ENCODE measurements at regions not wholly inside any gene's neighbourhood (a gene's known extent, or its start where the extent isn't known, plus 50 kb on each side); places are given as distances from the start of the nearest gene placed in this dataset.

DNA sequence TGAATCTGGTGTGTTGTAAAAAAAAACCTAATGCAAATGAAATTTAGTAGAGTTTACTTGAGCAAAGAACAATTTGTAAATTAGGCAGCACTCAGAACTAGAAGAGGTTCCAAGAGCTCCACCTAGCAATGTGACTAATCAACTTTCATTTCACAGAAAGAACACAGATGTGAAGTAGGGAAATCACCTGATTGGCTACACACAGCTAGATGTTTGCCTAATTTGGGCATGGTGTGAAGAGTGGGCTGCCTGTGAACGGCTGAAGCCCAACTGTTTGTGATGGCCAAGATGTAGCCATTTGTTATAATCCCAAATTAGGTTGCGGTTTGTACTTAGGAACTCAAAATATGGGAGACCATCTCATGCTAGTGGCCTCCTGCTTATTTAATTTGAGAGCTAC is 724.4 kb upstream of the SLITRK5 start:
- no peak for DNase-seq (ENCODE audit: low spot score)

DNA sequence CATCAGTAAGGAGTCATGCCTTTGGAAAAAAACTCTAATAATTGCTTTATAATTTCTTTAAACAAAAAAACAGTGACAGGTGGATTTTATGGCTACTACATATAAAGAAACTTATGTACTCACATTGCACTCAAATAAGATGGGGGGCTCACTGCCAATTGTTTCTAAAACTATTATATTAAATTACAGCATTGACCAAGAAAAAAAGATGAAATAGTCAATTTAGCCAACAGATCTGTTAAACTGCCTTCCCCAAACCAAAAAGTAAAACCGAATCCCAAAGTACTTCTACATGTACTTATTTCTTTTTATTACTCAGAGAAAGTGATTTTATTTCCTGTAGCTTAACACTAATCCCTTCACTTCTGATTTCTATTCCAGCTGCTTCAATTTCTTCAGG is 716.8 kb upstream of the SLITRK5 start:
- ATAC-seq (no peak), FAIRE-seq (no peak), DNase-seq (ENCODE audit: low spot score) (no peak)
- in situ Hi-C loops (cut with HindIII; ENCODE audit: extremely low pct_ligation_motif_present, low pct_unique_long_range_greater_than_20kb), result no loop called here
- Histone ChIP-seq H3K4me1 (ENCODE audit: insufficient read depth, low read length) (no peaks in the 10 kb centered on the region), H3K4me3 (replicated peaks in 1 of 3; ENCODE audit: insufficient read depth in 1 of 3, low read depth in 2 of 3, low read length in 3 of 3) (no peak overlapping the region), H2AFZ (ENCODE audit: low read length) (no peak overlapping the region), H3K36me3 (replicated peaks in 1 of 2; ENCODE audit: control insufficient read depth in 1 of 2, insufficient read depth in 2 of 2, low read length in 2 of 2) (no peaks in the 10 kb centered on the region), H3K9me3 (ENCODE audit: low read length) (no peaks in the 10 kb centered on the region), H3K4me2 (ENCODE audit: low read depth, low read length) (no peak overlapping the region), H3K79me2 (ENCODE audit: insufficient read depth, low read length) (no peaks in the 10 kb centered on the region), H3K27me3 (ENCODE audit: control insufficient read depth in 1 of 2, insufficient read depth in 2 of 2, low read length in 2 of 2) (no peaks in the 10 kb centered on the region), H3K9ac (ENCODE audit: insufficient read depth, low read depth, low read length) (no peak overlapping the region), H3K27ac (ENCODE audit: extremely low read length, insufficient read depth, low read length) (no peak overlapping the region), H4K20me1 (ENCODE audit: insufficient read depth, low read length) (no peaks in the 10 kb centered on the region)
- no TSS peak for BruUV-seq (replicated peaks)
- WGBS (ENCODE audit: low lambda C conversion rate), result 0% methylated on average over 1 of the region's 1 CpG
- intact Hi-C loops (cut with micrococcal nuclease; ENCODE audit: unreplicated experiment), result no loop called here
- CTCF ChIA-PET (ENCODE audit: low intra/inter-chr PET ratio, low total read pairs), result no interaction called here
- POLR2A ChIA-PET, result no interaction called here
- TF ChIP-seq RBFOX2 (IDR thresholded peaks at IDR 0.05; ENCODE audit: low read depth, low read length), result no peak
- TF ChIP-seq ZNF569 (CRISPR knock-in tag; IDR thresholded peaks at IDR 0.05; ENCODE audit: borderline replicate concordance), result no peak
- TF ChIP-seq GPN1 (CRISPR knock-in tag; IDR thresholded peaks at IDR 0.05; ENCODE audit: borderline replicate concordance), result no peak
- no peak for TF ChIP-seq HMG20A (CRISPR knock-in tag; IDR thresholded peaks at IDR 0.05; ENCODE audit: borderline replicate concordance)
- TF ChIP-seq, protein P1, sequence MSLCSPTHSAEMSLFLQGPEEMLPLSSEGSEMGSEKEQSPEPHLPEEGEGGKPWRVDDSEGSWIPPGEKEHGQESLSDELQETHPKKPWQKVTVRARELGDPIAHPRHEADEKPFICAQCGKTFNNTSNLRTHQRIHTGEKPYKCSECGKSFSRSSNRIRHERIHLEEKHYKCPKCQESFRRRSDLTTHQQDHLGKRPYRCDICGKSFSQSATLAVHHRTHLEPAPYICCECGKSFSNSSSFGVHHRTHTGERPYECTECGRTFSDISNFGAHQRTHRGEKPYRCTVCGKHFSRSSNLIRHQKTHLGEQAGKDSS (CRISPR knock-in tag; IDR thresholded peaks at IDR 0.05; ENCODE audit: borderline replicate concordance, low read depth), result no peak
- TF ChIP-seq ZC3H13 (CRISPR knock-in tag; IDR thresholded peaks at IDR 0.05), result no peak
- TF ChIP-seq ZNF646 (CRISPR knock-in tag; IDR thresholded peaks at IDR 0.05), result no peak

More for the DNA sequence above, 724.4 kb upstream of the SLITRK5 start:
- Histone ChIP-seq H2AFZ (ENCODE audit: low read length) (no peak overlapping the region), H3K9me3 (ENCODE audit: low read length) (no peaks in the 10 kb centered on the region), H4K20me1 (ENCODE audit: insufficient read depth, low read length) (no peaks in the 10 kb centered on the region), H3K27ac (ENCODE audit: extremely low read length, insufficient read depth, low read length) (no peak overlapping the region), H3K9ac (ENCODE audit: insufficient read depth, low read depth, low read length) (no peak overlapping the region), H3K36me3 (replicated peaks in 1 of 2; ENCODE audit: control insufficient read depth in 1 of 2, insufficient read depth in 2 of 2, low read length in 2 of 2) (no peaks in the 10 kb centered on the region), H3K4me2 (ENCODE audit: low read depth, low read length) (no peak overlapping the region), H3K4me1 (ENCODE audit: insufficient read depth, low read length) (no peaks in the 10 kb centered on the region), H3K4me3 (replicated peaks in 1 of 3; ENCODE audit: insufficient read depth in 1 of 3, low read depth in 2 of 3, low read length in 3 of 3) (no peak overlapping the region), H3K79me2 (ENCODE audit: insufficient read depth, low read length) (no peaks in the 10 kb centered on the region), H3K27me3 (ENCODE audit: control insufficient read depth in 1 of 2, insufficient read depth in 2 of 2, low read length in 2 of 2) (no peaks in the 10 kb centered on the region)
- intact Hi-C loops (cut with micrococcal nuclease; ENCODE audit: unreplicated experiment) (no loop called here), in situ Hi-C loops (cut with HindIII; ENCODE audit: extremely low pct_ligation_motif_present, low pct_unique_long_range_greater_than_20kb) (no loop called here)
- no TSS peak for BruUV-seq (replicated peaks)
- FAIRE-seq (no peak), ATAC-seq (no peak)
- 35% methylated on average over 2 of the region's 2 CpGs for WGBS (ENCODE audit: low lambda C conversion rate)
- ChIA-PET POLR2A (no interaction called here), CTCF (ENCODE audit: low intra/inter-chr PET ratio, low total read pairs) (no interaction called here)
- TF ChIP-seq SRF (IDR thresholded peaks at IDR 0.05; ENCODE audit: low read depth, low read length) (peak; percentile 36; the same call in 1 of the 2 replicates), HOMEZ (CRISPR knock-in tag; IDR thresholded peaks at IDR 0.05; ENCODE audit: low read depth) (no peak)

All from HepG2 (cell line).